OCI-LY7 (cell line): ENCODE measurements at regions not wholly inside any gene's neighbourhood (a gene's known extent, or its start where the extent isn't known, plus 50 kb on each side); places are given as distances from the start of the nearest gene placed in this dataset.
"Not testable (repeated sequence)": the region's sequence is repeated elsewhere in the genome, so short reads cannot be mapped to it uniquely, and the experiment has no call there.

Experiments used
- BruUV-seq: library from RNA; stranded (reverse); fragments of 400-500 nt; replicated peaks from 2 replicates; lab custom pipeline; 2021; lab: Mats Ljungman, UMichigan
- CTCF ChIA-PET: fragments of 300-600 bp; sonication (Branson Sonifier 250); formaldehyde crosslinking; loops from one replicate; lab custom pipeline; 2022; ENCODE audit warnings: antibody characterized with exemption; ENCODE audit not compliant: unreplicated experiment; lab: Charles Lee
- POLR2A ChIA-PET: fragments of 300-600 bp; sonication (Branson Sonifier 250); formaldehyde crosslinking; loops from one replicate; lab custom pipeline; 2022; ENCODE audit warnings: antibody characterized with exemption; lab: Charles Lee
- DNase-seq: peaks from one replicate; pipeline ENCODE4 v3.0.0-alpha.2; 2015; ENCODE audit warnings: low spot score
- H2AFZ ChIP-seq: fragments of 200-600 bp; sonication (generic), shearing (Covaris generic); 2 replicates; pipeline ENCODE4 v1.6.1; 2014; ENCODE audit warnings: mild to moderate bottlenecking, antibody characterized with exemption, low read length, moderate library complexity
- H3K27ac ChIP-seq: fragments of 200-600 bp; sonication (generic); 2 replicates; pipeline ENCODE4 v1.5.1; 2014; ENCODE audit warnings: mixed run types, low read depth, mild to moderate bottlenecking, moderate library complexity, low read length, inconsistent platforms; ENCODE audit not compliant: poor library complexity, severe bottlenecking
- H3K36me3 ChIP-seq: fragments of 200-600 bp; sonication (generic); 2 replicates; pipeline ENCODE4 v1.6.1; 2014; ENCODE audit warnings: mild to moderate bottlenecking, antibody characterized with exemption, low read length, moderate library complexity, mixed read lengths; ENCODE audit not compliant: insufficient read depth
- H3K4me1 ChIP-seq: fragments of 200-600 bp; sonication (generic); 2 replicates; pipeline ENCODE4 v1.5.1; 2014; ENCODE audit warnings: mild to moderate bottlenecking, low read length; ENCODE audit not compliant: insufficient read depth, poor library complexity, severe bottlenecking
- H3K4me2 ChIP-seq: fragments of 200-600 bp; sonication (generic); 2 replicates; pipeline ENCODE4 v1.6.1; 2014; ENCODE audit warnings: mild to moderate bottlenecking, low read length
- H3K4me3 ChIP-seq: fragments of 200-600 bp; sonication (generic); 2 replicates; pipeline ENCODE4 v1.5.1; 2014; ENCODE audit warnings: mild to moderate bottlenecking, low read depth, low read length; ENCODE audit not compliant: poor library complexity, severe bottlenecking
- H3K79me2 ChIP-seq: fragments of 200-600 bp; sonication (generic); 2 replicates; pipeline ENCODE4 v1.6.1; 2016; ENCODE audit warnings: low read depth, mild to moderate bottlenecking, low read length, moderate library complexity, mixed read lengths; ENCODE audit not compliant: insufficient read depth
- H3K9me2 ChIP-seq: fragments of 200-600 bp; sonication (generic); 2 replicates; pipeline ENCODE4 v1.6.1; 2016; ENCODE audit warnings: mild to moderate bottlenecking, low read length, mixed read lengths; ENCODE audit not compliant: insufficient read depth
- H3K9me3 ChIP-seq: fragments of 200-600 bp; sonication (generic); 2 replicates; pipeline ENCODE4 v1.6.1; 2014; ENCODE audit warnings: mild to moderate bottlenecking, mixed run types, low read length, mixed read lengths
- H4K20me1 ChIP-seq: fragments of 200-600 bp; sonication (generic); 2 replicates; pipeline ENCODE4 v1.6.1; 2014; ENCODE audit warnings: mild to moderate bottlenecking, antibody characterized with exemption, low read length, moderate library complexity, mixed read lengths; ENCODE audit not compliant: insufficient read depth
- EZH2phosphoT487 ChIP-seq: fragments of 200-600 bp; sonication (generic); IDR thresholded peaks from 2 replicates; pipeline ENCODE4 v1.6.1; 2018; ENCODE audit warnings: low read depth, borderline replicate concordance, mild to moderate bottlenecking, mixed run types, antibody characterized with exemption, low read length, moderate library complexity, mixed read lengths
- intact Hi-C: fragments of 100-400 bp; cut with micrococcal nuclease; formaldehyde crosslinking; loops from one replicate; pipeline ENCODE4 v1.10.0; 2022; ENCODE audit not compliant: unreplicated experiment
- TF ChIP-seq, protein P1 (sequence below): fragments of 200-600 bp; sonication (generic); conservative IDR thresholded peaks from 2 replicates; pipeline ENCODE4 v1.5.1; 2014; ENCODE audit warnings: mild to moderate bottlenecking, antibody characterized with exemption, low read length, moderate library complexity, mixed read lengths

DNA sequence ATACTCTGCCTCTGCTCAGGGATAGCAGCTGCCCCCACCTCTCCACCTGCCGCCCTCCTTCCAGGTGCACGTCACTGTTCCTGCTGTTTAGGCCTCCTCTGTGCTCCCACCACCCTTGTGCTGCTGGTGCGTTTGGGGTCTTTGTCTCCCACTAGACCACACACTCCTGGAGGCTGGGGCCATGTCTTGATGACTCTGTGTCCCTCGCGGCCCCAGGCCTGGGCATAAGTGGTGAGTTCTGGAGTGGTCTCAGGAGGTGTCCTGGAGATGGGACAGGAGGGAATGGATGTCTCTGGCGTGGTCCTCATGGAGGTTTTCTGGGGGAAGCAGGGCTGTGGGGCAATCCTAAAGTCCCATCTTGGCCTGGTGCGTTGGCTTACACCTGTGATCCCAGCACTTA, 132.1 kb downstream of the TFCP2L1 start:
- DNase-seq = no peak
- Histone ChIP-seq H3K4me1 (no peaks in the 10 kb centered on the region), H3K79me2 (no peaks in the 10 kb centered on the region), H4K20me1 (no peaks in the 10 kb centered on the region), H3K9me3 (no peaks in the 10 kb centered on the region), H3K9me2 (no peaks in the 10 kb centered on the region), H3K27ac (no peak overlapping the region), H3K4me2 (no peak overlapping the region), H3K36me3 (no peaks in the 10 kb centered on the region), H3K4me3 (no peak overlapping the region), H2AFZ (no peak overlapping the region)
- TF ChIP-seq, protein P1, sequence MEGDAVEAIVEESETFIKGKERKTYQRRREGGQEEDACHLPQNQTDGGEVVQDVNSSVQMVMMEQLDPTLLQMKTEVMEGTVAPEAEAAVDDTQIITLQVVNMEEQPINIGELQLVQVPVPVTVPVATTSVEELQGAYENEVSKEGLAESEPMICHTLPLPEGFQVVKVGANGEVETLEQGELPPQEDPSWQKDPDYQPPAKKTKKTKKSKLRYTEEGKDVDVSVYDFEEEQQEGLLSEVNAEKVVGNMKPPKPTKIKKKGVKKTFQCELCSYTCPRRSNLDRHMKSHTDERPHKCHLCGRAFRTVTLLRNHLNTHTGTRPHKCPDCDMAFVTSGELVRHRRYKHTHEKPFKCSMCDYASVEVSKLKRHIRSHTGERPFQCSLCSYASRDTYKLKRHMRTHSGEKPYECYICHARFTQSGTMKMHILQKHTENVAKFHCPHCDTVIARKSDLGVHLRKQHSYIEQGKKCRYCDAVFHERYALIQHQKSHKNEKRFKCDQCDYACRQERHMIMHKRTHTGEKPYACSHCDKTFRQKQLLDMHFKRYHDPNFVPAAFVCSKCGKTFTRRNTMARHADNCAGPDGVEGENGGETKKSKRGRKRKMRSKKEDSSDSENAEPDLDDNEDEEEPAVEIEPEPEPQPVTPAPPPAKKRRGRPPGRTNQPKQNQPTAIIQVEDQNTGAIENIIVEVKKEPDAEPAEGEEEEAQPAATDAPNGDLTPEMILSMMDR = no peak
- TF ChIP-seq EZH2phosphoT487 = no peak
- BruUV-seq = no TSS peak
- intact Hi-C loops = no loop called here
- ChIA-PET POLR2A (no interaction called here), CTCF (no interaction called here)

DNA sequence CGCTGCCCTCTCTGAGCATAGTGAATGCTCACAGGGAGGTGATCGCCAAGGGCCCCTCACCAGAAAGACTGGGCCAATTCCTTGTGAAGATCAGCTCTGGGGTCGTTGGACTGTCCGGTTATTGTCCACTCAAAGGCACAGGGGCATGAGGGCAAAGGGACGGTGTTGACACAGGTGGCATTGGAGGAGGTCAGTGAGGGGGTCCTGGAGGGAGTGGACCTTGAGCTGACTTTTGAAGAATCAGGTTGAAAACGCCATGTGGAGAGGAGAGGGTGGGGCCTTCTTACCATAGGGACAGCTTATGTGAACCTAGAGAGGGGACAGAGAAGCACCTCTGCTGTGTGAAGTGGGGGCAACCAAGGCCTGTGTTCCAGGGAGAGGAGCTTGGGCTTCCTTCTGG, 131.5 kb downstream of the TFCP2L1 start:
- Histone ChIP-seq H3K9me2 (no peaks in the 10 kb centered on the region), H3K79me2 (no peaks in the 10 kb centered on the region), H3K27ac (no peak overlapping the region), H3K36me3 (no peaks in the 10 kb centered on the region), H4K20me1 (no peaks in the 10 kb centered on the region), H2AFZ (no peak overlapping the region), H3K9me3 (no peaks in the 10 kb centered on the region), H3K4me3 (no peak overlapping the region), H3K4me1 (no peaks in the 10 kb centered on the region), H3K4me2 (no peak overlapping the region)
- CTCF ChIA-PET = no interaction called here
- no peak for DNase-seq
- intact Hi-C loops = no loop called here
- TF ChIP-seq, protein P1 = no peak
- TF ChIP-seq EZH2phosphoT487 = no peak
- POLR2A ChIA-PET = interaction anchor here (0.6 kb wide), 1 partner anchor 437 kb away, joined by 5 read pairs; no protein-coding TSS in a partner anchor
- no TSS peak for BruUV-seq

DNA sequence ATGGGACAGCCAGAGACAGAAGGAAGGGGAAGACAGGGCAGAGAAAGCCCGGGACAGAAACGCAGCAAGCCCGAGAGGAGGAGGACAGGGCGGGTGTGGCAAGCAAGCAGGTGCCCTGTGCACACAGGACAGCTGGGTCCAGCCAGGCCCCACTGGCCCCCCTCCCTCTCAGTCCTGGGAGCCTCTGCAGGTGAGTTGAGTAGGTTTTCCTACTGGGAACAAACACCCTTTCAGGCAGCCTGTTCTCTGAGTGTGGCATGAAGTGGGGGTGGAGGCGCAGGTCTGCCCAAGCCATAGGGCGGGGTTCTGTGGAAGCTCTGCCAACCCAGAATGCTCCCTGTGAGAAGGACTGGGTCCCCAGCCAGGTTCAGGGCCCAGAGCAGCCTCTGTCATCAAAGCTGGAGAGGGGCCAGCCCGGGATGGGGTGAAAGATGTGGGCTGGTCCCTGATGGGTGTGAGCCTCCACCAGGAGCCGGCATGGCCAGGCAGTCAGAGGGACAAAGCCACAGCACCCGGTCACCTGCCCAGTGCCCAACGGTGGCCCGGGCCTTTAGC, 129.4 kb downstream of the TFCP2L1 start:
- Histone ChIP-seq H3K27ac (no peak overlapping the region), H3K4me2 (no peak overlapping the region), H3K79me2 (no peaks in the 10 kb centered on the region), H3K4me1 (no peaks in the 10 kb centered on the region), H2AFZ (no peak overlapping the region), H3K4me3 (no peak overlapping the region), H3K36me3 (no peaks in the 10 kb centered on the region), H3K9me3 (no peaks in the 10 kb centered on the region), H3K9me2 (no peaks in the 10 kb centered on the region), H4K20me1 (no peaks in the 10 kb centered on the region)
- CTCF ChIA-PET = no interaction called here
- DNase-seq = no peak
- no TSS peak for BruUV-seq
- intact Hi-C loops = no loop called here
- TF ChIP-seq, protein P1 = no peak
- TF ChIP-seq EZH2phosphoT487 = no peak
- POLR2A ChIA-PET = no interaction called here

DNA sequence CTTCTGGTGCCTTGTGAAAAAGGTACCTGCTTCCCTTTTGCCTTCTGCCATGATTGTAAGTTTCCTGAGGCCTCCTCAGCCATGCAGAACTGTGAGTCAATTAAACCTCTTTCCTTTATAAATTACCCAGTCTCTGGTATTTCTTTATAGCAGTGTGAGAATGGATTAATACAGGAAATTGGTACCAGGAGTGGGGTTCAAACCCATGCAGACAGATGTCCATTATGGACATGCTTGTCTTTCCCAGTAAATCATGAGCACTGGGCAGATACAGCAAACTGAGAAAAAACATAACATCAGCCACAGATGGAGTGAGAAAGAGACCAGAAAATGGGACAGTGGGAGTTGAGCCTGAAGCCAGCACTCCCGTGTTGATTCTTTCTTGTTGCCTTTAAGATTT, 127.5 kb downstream of the TFCP2L1 start:
- DNase-seq, H2AFZ ChIP-seq, H4K20me1 ChIP-seq, BruUV-seq, H3K4me1 ChIP-seq, H3K27ac ChIP-seq, H3K9me3 ChIP-seq, CTCF ChIA-PET, H3K79me2 ChIP-seq, H3K36me3 ChIP-seq, H3K9me2 ChIP-seq, H3K4me2 ChIP-seq, POLR2A ChIA-PET, intact Hi-C loops, H3K4me3 ChIP-seq: not testable (repeated sequence)
